Muscle of arm (tissue), 1 donor: ENCODE measurements at regions not wholly inside any gene's neighbourhood (a gene's known extent, or its start where the extent isn't known, plus 50 kb on each side); places are given as distances from the start of the nearest gene placed in this dataset.
"Not testable (repeated sequence)": the region's sequence is repeated elsewhere in the genome, so short reads cannot be mapped to it uniquely, and the experiment has no call there.

Experiments
- DNase-seq: peaks from one replicate; pipeline ENCODE4 v3.0.0-alpha.2; 2013

GRCh38 chr13:50484472-50485113 is 358.9 kb downstream of the DLEU7 start:
- no peak for DNase-seq

DNA sequence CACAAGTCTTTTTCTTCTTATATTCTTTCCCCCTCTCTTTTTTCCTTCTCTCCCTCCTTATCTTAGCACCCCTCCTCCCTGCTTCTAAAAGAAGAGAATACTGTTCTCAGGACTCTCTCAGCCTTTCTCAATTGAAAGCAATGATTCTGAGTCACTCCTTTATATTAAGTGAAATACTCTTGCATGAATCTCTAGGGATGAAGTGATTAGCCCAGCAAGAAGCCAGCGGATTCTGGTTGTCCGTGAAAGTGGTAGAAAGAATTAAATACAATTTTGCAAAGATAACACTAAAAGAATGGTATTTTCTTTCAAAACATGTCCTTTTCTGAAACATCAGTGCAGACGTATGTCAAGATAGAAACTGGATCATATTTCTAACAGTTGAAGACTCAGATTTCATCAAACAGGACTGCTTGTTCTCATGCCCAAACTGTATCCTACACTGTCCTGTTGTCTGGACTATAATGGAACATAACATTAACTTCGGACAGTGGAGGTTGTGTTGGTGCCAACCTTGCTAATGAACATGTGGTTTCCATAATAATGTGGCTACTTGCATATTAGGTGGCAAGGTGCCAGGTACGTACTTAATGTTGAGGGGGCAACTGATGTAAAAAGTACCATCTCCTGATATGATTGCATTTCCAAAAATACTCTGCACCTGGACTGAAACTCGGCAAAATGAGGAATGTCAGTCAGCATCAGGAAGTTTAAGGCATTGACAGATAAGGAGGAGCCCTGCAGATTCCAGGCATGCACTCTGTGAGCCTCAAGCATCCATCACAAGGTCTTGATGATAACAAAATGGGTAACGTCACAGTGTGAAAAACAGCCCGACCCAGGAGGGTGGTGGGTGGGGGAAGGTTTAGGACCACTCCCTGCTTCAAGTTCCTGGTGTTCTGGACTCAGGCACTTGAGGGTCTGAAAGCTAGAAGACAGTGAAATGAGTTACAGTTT is 357.2 kb downstream of the DLEU7 start:
- DNase-seq, result no peak

DNA sequence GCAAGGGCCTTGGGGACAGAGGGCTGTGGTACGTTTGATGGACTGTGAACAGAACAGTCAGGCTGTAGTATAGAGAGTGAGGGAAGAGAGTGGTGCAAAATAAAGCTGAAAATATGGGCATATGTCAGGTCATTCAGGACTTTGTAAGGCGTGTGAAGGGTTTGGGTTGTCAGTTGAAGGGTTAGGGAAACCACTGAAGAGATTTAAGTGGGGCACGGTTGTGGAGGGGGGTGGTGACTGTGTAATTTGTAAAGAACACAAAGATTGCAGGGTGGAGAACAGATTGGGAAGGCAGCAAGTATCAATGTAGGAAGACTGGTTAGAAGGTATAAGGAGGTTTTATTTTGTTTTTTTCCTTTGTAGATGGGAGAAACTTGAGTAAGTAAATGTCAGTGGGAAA is 349.8 kb downstream of the DLEU7 start:
- DNase-seq, result no peak

DNA sequence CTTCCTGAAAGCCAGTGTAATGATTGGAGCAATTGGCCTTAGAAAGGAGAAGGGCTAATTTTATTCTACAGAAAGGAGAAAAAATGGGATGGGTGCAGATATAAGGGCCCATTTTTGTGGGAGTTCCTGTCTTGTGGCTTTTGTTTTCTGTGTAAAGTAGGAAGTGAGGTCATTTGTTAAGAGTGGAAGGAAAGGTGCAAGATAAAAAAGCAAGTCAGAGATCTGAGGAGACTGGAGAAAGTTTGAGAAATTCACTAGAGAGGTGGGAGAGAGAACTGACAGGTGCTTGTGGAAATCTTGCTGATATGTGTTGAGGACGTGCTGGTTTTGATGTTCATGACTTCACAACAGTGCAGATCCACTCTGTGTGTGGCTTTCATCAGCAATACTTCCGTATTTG is 349.4 kb downstream of the DLEU7 start:
- no peak for DNase-seq

DNA sequence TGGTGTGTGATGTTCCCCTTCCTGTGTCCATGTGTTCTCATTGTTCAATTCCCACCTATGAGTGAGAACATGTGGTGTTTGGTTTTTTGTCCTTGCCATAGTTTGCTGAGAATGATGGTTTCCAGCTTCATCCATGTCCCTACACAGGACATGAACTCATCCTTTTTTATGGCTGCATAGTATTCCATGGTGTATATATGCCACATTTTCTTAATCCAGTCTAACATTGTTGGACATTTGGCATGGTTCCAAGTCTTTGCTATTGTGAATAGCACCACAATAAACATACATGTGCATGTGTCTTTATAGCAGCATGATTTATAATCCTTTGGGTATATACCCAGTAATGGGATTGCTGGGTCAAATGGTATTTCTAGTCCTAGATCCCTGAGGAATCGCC is 340.3 kb downstream of the DLEU7 start:
- not testable (repeated sequence) for DNase-seq

- DNase-seq, result no peak
Measured at GRCh38 chr13:50509167-50509566, 334.3 kb downstream of the DLEU7 start.

DNA sequence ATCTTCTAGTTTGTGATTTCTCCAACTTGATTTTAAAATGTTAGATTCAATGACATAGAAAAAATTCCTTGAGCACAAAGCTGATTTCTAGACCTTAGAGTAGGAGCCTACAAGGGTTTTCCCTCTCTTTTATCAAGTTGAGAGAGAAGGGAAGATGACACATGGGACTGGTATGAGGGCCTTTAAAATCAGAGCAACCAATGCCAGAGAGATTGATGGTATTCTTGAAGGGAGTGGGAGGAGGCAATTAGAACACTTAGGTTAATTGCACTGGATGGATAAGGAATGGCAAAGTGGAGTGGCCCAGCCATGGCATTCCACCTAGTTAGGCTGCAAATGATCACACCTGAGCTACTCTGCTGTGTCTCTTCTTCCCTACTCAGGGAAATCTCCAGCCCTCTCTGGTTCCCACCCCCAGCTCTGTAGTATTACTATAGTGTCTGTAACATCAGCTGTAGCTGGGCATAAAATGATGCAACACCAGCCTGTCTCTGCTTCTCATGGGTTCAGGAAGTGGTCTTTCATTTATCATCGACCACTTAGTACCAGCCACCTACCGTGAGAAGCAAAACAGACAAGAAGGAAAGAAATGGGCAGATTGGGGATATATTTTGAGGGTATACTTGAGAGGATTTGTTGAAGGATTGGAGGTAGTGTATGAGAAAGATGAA is 333.6 kb downstream of the DLEU7 start:
- no peak for DNase-seq

DNA sequence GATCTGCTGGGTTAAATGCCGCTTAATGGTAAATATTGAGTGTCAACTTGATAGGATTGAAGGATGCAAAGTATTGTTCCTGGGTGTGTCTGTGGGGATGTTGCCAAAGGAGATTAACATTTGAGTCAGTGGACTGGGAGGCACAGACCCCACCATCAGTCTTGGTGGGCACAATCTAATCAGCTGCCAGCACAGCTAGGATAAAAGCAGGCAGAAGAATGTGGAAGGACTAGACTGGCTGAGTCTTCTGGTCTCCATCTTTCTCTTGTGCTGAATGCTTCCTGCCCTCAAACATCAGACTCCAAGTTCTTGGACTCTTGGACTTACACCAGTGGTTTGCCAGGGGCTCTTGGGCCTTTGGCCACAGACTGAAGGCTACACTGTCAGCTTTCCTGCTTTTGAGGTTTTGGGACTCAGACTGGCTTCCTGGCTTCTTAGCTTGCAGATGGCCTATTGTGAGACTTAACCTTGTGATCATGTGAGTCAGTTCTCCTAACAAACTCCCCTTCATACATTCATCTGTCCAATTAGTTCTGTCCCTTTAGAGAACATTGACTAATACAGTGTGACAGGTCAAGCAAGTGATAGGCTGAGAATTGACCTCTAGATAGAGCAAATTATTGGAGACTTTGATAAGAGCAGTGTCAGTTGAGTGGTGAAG is 332.5 kb downstream of the DLEU7 start:
- not testable (repeated sequence) for DNase-seq

DNA sequence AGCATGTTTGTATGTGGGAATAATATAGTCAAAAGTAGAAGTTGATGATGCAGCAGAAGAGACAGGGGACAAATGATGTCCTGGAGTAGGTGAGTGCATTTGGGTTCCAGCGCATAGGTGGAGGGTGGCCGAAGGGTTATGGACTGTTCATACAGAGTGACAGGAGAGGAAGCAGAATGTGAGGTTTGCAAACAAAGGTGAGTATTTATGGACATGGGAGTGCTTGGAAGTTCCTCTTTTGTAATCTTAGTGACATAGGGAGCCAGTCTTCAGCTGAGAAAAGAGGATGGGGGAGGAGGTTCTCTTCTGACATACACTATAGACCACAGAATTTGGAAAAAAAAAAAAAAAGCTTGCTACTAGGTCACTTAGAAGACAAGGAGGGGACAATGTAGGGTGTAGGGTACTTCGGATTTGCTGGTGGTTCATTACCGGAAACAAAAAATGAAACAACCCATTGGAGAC is 331.6 kb downstream of the DLEU7 start:
- DNase-seq, result no peak

DNA sequence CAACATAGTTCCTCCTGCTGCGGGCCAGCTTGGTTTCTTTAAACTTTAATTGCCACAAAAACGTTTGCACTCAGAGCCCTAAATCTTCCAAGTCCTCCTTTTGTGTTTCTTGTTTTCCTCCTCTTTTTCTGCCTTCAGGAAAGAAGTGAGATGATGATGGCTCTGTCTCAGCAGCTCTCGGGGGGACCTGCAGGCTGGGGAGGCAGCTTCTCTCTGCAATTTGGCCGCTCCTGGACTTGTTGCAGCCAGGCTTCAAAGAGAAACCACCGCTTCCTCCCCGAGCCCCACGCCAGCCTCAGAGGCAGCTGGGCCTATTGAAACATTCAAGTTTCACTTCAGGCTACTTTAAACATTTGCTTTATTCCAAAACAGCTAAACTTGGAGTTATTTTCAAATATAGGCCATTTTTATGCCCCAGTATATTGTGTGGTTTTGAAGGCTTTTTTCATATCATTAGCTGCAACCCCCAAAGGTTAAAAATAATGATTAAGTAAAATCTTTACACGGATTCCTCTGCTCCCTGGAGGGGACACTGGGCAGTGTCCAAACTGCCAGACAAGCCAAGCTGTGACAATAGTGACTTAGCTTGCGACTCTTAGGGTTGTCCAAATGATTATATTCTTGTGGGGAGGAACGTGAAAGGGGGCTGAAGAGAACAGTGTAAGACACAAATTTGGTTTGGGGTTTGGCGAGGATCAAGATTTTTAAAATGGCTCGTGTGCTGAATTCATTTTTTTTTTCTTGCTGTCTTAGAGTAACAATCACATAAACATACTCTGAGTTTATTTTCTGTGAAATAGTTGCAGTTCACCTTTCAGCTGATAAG is 330.8 kb downstream of the DLEU7 start:
- peak; percentile 77 for DNase-seq

GRCh38 chr13:50513300-50513877 is 330.1 kb downstream of the DLEU7 start:
- DNase-seq, result peak; percentile 48

- no peak for DNase-seq
Measured at GRCh38 chr13:50514249-50514648, 329.2 kb downstream of the DLEU7 start.

DNA sequence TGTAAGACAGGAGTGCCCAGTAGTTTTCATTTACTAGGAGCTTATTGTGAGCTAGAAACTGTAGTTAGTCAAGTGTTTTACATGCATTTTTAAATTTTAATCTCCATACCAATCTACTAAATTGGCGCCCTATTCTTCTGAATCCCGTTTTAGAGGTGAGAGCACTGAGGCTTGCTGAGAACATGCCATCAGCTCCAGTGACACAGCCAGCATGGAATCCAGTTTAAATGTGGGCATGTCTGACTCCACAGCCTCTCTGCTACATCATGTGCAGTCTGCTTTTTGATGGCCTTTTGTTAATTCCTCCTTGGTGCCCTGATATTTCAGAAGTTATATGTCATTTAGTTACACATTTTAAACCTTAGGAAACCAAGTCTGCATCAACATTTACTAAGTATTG is 325.4 kb downstream of the DLEU7 start:
- no peak for DNase-seq

DNA sequence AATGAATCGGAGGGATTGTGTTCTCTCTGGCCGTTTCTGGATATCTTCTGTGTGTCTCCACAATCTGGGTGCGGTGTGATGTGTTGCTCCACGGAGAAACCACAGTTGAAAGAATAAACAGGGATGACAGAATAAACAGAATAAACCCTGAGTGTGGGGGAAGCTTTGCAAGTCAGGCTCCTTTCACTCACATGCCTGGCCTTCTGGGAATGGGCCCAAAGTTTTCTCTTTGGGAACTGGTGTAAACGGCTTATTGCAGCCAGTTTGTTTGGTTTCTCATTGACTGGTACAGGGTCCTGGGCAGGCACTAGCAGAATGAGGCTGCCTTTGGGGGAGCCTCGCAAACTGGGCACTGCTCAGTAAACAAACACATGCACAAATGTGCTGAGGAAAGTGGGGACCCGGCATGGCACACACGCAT is 324.7 kb downstream of the DLEU7 start:
- no peak for DNase-seq

DNA sequence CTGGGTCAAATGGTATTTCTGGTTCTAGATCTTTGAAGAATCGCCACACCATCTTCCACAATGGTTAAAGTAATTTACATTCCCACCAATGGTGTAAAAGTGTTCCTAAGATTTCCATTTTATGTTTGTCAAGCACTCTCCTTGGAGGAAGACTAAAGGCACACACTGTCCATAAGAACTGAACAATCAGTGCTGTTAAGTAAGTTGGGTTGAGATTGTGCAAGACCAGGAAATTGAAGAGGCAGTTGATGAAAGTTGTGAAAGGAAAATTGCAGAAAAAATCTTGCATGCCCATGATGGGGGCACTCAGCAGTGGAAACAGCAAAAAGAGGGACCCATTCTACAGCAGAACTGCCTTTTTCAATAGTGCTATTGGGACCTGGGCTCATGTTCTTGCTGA is 323.6 kb downstream of the DLEU7 start:
- DNase-seq, result no peak

GRCh38 chr13:50521006-50521830 is 322.3 kb downstream of the DLEU7 start:
- no peak for DNase-seq

- DNase-seq, result peak; percentile 55
Measured at GRCh38 chr13:50521831-50522149, 321.7 kb downstream of the DLEU7 start.

DNA sequence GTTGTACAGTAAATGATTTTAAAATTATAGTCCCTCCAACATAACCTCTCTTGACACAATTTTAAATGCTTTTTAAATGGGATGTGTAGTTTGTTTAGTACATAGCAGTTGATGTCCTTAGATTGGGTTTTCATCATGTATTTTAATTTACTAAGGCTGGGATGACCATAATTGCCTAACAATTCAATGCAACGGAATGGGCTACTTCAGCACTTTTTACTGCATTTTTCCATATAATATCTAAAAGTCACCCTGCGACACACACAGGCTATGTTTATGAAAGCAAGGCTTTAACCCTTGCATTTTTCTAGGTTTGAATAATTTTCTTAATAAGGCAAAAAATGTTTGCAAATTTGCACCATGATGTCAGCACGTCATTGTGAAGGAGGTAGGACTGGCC is 321.0 kb downstream of the DLEU7 start:
- no peak for DNase-seq

DNA sequence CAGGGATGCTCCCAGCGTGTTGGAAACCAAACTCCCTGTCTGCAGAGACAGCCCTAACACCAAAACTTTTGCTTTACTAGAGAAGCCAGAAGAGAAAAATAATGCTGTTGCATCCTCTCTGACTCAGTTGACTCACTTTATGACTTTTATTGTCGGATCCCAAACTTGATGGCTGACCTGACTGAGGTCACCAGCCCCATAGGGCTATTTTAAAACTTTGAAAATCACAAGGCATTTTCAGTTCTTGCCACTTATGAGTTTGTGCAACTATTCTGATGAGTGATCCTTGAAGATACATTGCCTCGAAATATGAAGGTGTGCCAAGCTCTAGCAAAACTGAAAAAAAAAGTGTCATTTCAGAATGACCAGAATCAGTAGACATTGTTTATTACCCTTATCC is 320.2 kb downstream of the DLEU7 start:
- no peak for DNase-seq

GRCh38 chr13:50524560-50524959 is 318.9 kb downstream of the DLEU7 start:
- DNase-seq, result no peak
